Skeletal muscle satellite cell (primary cell): ENCODE measurements at regions not wholly inside any gene's neighbourhood (a gene's known extent, or its start where the extent isn't known, plus 50 kb on each side); places are given as distances from the start of the nearest gene placed in this dataset.

Experiments
- H3K27me3 ChIP-seq: 2 replicates; pipeline ENCODE4 v1.7.0; 2013; ENCODE audit warnings: low read length; ENCODE audit not compliant: control insufficient read depth, insufficient read depth
- H3K36me3 ChIP-seq: 2 replicates; pipeline ENCODE4 v1.7.0; 2013; ENCODE audit warnings: mild to moderate bottlenecking, control low read depth, low read length; ENCODE audit not compliant: insufficient read depth
- H3K4me1 ChIP-seq: 2 replicates; pipeline ENCODE4 v1.7.0; 2013; ENCODE audit warnings: low read length; ENCODE audit not compliant: control insufficient read depth, insufficient read depth
- H3K4me2 ChIP-seq: 2 replicates; pipeline ENCODE4 v1.7.0; 2013; ENCODE audit warnings: mild to moderate bottlenecking, low read length
- H3K4me3 ChIP-seq: 2 replicates; pipeline ENCODE4 v1.7.0; 2013; ENCODE audit warnings: low read length
- H3K9ac ChIP-seq: 2 replicates; pipeline ENCODE4 v1.7.0; 2013; ENCODE audit warnings: mild to moderate bottlenecking, low read depth, low read length, moderate library complexity
- H3K9me3 ChIP-seq: replicated peaks from 2 replicates; pipeline ENCODE4 v1.7.0; 2013; ENCODE audit warnings: mild to moderate bottlenecking, control low read depth, low read length

DNA sequence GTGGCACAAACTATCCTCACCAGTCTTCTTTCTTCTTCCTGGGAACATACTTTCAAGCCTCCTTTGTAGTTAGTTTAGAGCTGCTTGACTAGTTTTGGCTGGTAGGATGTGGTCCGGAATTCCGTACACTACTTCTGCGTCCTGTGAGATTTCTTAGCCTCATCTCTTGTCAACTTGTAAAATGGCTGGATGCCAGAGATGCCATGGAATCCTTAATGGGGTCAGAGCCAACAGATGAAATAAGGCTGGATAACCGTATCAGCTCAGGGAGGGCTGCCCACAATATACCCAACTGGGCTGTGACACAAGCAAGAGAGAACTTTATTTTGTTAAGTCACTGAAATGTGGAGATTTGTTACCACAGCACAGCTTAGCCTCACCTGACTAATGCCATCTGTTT is 466.9 kb upstream of the MDFIC2 start:
- Histone ChIP-seq H3K9me3 (no peaks in the 10 kb centered on the region), H3K4me3 (no peak overlapping the region), H3K9ac (no peak overlapping the region), H3K36me3 (no peaks in the 10 kb centered on the region), H3K4me2 (no peak overlapping the region), H3K4me1 (no peaks in the 10 kb centered on the region), H3K27me3 (no peaks in the 10 kb centered on the region)

DNA sequence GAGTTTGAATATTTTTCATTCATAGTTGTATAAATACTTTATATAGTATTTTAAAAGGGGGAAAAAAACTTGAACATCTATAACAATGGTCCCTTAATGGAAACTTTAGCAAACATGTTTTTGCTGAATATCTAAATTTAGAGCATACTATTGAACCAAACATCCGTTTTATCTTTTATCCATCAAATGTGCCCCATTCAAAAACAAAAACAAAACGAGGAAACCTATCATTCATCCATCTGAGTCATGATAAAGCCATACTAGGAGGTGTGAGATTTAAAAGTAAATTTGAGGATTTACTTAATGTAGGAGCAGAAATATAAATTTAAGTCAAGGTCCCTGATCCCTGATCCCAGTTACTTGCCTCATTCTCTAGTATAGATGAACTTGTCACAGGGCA is 463.6 kb upstream of the MDFIC2 start:
- no peak overlapping the region for H3K4me2 ChIP-seq
- H3K9me3 ChIP-seq: no peaks in the 10 kb centered on the region
- peaks cover 6% of the 10 kb centered on the region for H3K4me1 ChIP-seq
- no peaks in the 10 kb centered on the region for H3K27me3 ChIP-seq
- H3K9ac ChIP-seq: no peak overlapping the region
- no peaks in the 10 kb centered on the region for H3K36me3 ChIP-seq
- H3K4me3 ChIP-seq: no peak overlapping the region

DNA sequence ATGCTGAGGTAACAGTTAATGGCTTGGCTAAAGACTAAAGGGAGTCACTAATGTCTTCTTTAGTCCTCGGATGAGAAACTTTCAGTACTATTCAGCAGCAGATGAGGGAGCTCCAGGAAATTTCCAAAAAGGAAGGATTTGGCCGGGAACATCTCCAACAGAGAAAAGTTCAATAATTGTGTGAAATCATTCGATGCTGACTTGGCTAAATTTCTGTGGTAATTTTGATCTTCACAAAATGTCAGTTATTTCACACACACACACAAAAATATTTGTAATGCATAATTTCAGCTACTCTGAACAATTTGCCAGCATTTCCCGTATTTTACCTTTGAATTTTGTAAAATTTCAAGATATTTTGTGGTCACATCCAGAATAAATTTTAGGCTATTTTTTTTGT is 462.8 kb upstream of the MDFIC2 start:
- Histone ChIP-seq H3K4me1 (peaks cover 11% of the 10 kb centered on the region), H3K9me3 (no peaks in the 10 kb centered on the region), H3K4me2 (no peak overlapping the region), H3K36me3 (no peaks in the 10 kb centered on the region), H3K9ac (no peak overlapping the region), H3K4me3 (no peak overlapping the region), H3K27me3 (no peaks in the 10 kb centered on the region)

DNA sequence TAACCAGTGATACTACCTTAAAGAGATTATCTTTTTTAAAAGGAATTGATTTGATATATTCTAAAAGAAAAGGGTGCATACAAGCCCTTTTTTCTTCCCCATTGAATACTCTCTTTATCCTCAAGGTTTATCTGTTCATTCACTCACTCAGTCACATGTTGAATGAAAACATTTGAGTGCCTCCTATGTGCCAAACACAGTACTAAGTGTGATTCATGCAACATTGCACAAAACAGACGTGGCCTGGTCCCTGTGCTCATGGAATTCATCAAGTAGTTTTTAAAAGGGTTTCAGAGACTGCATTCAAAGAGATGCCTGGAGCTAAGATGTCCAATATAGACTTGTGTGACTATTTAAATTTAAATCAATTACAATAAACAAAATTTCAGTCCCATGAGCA is 462.2 kb upstream of the MDFIC2 start:
- Histone ChIP-seq H3K4me1 (peaks cover 11% of the 10 kb centered on the region), H3K36me3 (no peaks in the 10 kb centered on the region), H3K9me3 (no peaks in the 10 kb centered on the region), H3K9ac (no peak overlapping the region), H3K27me3 (no peaks in the 10 kb centered on the region), H3K4me3 (no peak overlapping the region), H3K4me2 (no peak overlapping the region)

DNA sequence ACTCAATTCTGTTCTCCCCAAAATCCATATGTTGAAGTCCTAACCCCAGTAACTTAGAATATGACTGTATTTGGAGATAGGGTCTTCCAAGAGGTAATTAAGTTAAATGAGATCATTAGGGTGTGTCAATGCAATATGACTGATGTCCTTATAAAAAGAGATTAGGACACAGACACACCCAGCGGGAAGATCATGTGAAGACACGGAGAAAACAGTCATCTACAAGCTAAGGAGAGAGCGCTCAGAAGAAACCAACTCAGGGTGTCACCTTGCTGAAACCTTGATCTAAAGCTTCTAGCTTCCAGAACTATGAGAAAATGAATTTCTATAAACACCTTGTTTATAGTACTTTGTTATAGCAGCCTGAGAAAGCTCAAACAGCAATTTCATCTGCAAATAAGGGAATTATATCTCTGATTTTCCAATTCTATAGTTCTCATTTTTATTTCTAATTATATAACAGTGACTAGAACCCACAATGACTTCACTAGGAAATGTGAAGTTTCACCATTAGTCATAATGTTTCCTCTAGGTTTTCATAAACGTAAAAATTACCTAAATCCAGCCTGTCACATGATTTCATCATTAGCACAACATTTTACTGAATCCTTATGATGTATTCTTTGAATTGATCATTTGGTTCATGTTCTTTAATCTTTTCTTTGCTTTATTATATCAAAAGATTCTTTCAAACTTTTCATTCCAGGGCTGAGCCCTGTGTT is 459.1 kb upstream of the MDFIC2 start:
- no peaks in the 10 kb centered on the region for H3K27me3 ChIP-seq
- H3K9ac ChIP-seq: no peak overlapping the region
- no peak overlapping the region for H3K4me3 ChIP-seq
- no peaks in the 10 kb centered on the region for H3K36me3 ChIP-seq
- H3K4me2 ChIP-seq: peak overlapping the region; percentile 16
- no peaks in the 10 kb centered on the region for H3K9me3 ChIP-seq
- H3K4me1 ChIP-seq: peaks cover 11% of the 10 kb centered on the region

DNA sequence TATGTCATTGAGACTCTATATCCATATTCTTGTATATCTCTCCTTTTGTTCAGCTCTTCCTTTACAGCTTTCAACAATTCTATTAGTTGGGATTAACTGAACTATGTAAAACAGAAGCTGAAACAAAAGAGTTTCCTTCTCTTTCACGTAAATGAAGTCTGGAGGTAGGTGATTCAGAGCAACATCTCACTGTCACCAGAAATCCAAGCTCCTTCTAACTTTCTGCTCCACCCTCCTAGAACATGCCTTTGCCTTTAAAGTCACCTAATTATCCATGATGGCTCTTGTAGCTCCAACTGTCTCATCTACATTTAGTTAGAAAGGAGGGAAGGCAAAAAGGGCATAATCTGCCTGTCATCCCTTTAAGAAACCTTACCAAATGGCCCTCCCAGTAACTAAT is 458.2 kb upstream of the MDFIC2 start:
- Histone ChIP-seq H3K9ac (no peak overlapping the region), H3K4me1 (peaks cover 11% of the 10 kb centered on the region), H3K4me3 (no peak overlapping the region), H3K9me3 (no peaks in the 10 kb centered on the region), H3K36me3 (no peaks in the 10 kb centered on the region), H3K4me2 (no peak overlapping the region), H3K27me3 (no peaks in the 10 kb centered on the region)

DNA sequence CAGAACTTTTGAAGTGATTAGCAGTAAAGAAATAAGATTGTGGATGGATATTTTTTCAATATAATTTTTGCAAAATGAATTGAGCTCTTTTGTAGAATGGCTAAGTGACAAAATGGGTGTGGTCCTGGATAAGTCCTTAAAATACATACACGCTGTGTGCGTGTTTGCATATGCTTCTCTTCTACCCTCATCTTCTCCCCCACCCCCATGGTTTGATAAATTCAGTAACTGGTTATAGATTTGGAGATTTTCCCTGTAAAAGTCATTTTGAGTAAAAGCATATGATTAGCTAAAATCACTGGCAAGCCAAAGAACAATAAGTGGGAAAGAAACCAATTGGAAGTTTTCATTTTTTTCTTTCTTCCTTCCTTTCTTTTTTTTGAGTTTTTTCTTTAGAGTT is 453.9 kb upstream of the MDFIC2 start:
- no peaks in the 10 kb centered on the region for H3K27me3 ChIP-seq
- no peaks in the 10 kb centered on the region for H3K36me3 ChIP-seq
- H3K4me3 ChIP-seq: no peak overlapping the region
- no peaks in the 10 kb centered on the region for H3K9me3 ChIP-seq
- no peak overlapping the region for H3K9ac ChIP-seq
- H3K4me1 ChIP-seq: peaks cover 7% of the 10 kb centered on the region
- no peak overlapping the region for H3K4me2 ChIP-seq

DNA sequence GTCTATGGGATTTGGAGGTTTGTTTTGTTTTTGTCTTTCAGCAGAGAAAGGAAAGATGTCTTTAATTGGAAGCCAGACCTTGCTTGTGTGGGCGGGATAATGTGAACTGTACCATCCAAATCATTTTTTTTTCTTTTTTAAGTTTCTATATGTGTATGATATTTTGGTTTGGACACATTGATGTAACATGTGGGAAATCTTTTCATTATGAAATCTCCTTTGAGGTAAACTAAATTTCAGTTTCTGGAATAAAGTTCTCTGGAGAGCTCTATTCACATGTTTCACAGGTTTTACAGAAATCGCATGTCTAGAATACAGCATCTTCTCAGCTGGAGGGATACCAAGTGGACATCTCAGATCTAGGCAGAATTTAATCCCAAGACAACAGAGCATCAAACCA is 451.5 kb upstream of the MDFIC2 start:
- Histone ChIP-seq H3K36me3 (no peaks in the 10 kb centered on the region), H3K4me3 (no peak overlapping the region), H3K4me1 (no peaks in the 10 kb centered on the region), H3K9me3 (no peaks in the 10 kb centered on the region), H3K27me3 (no peaks in the 10 kb centered on the region), H3K4me2 (no peak overlapping the region), H3K9ac (no peak overlapping the region)

DNA sequence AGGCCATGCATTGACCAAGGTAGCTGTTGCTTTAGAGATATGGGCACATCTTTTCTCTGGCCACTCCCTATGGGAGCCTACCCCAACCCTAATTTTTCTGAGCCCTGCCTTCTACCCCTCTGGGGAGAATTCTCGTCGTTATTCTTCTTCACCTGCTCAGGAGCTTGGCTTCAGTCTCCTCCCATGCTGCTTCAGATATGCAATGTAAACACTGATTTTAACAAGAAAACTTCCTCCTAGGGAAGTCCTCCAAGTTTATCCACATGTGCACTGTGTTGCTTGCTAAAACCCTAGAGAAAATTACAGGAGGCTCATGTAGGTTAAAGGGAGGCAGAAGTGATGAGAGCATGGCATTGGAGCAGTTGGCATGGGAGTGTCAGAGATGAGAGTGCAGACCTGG is 445.2 kb upstream of the MDFIC2 start:
- H3K9me3 ChIP-seq: no peaks in the 10 kb centered on the region
- H3K4me1 ChIP-seq: no peaks in the 10 kb centered on the region
- no peaks in the 10 kb centered on the region for H3K27me3 ChIP-seq
- H3K4me2 ChIP-seq: no peak overlapping the region
- no peak overlapping the region for H3K4me3 ChIP-seq
- no peaks in the 10 kb centered on the region for H3K36me3 ChIP-seq
- no peak overlapping the region for H3K9ac ChIP-seq

DNA sequence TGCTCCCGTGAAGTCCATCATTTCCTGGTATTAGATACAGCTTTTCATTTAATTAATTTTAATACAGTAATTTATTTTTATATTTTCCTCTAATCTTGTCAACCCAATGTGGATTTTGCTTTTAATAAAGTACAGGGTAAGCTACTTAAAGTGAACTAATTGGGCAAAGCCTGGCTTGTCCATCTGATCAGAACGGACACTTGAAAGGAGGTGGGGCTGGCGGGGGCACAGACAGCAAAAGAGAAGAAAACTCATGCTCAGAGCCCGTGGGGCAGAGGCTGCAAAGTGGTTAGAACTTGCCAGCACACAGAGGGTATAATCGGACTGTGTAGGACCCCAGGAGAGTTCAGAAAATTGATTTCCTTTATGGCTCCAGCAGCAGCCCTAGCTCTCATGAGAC is 443.1 kb upstream of the MDFIC2 start:
- H3K9ac ChIP-seq: no peak overlapping the region
- H3K4me1 ChIP-seq: no peaks in the 10 kb centered on the region
- no peak overlapping the region for H3K4me3 ChIP-seq
- H3K27me3 ChIP-seq: no peaks in the 10 kb centered on the region
- no peaks in the 10 kb centered on the region for H3K9me3 ChIP-seq
- no peak overlapping the region for H3K4me2 ChIP-seq
- H3K36me3 ChIP-seq: no peaks in the 10 kb centered on the region

DNA sequence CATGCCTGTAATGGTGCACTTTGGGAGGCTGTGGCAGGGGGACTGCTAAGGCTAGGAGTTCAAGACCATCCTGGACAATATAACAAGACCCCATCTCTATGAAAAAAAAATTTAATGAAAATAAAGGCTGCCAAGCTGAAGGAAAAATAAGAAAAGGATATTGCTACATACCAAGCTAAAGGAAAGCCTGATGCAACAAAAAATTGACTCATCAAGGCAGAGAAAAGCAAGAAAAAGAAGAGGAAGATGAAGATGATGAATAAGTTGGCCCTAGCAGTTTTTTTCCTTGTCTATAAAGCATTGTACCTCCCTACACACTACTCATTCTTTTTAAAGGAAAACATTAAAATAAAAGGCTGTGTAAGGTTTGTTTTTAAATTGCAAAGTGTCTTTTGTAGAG is 441.9 kb upstream of the MDFIC2 start:
- Histone ChIP-seq H3K9me3 (no peaks in the 10 kb centered on the region), H3K27me3 (no peaks in the 10 kb centered on the region), H3K4me3 (no peak overlapping the region), H3K4me1 (no peaks in the 10 kb centered on the region), H3K4me2 (no peak overlapping the region), H3K36me3 (no peaks in the 10 kb centered on the region), H3K9ac (no peak overlapping the region)

DNA sequence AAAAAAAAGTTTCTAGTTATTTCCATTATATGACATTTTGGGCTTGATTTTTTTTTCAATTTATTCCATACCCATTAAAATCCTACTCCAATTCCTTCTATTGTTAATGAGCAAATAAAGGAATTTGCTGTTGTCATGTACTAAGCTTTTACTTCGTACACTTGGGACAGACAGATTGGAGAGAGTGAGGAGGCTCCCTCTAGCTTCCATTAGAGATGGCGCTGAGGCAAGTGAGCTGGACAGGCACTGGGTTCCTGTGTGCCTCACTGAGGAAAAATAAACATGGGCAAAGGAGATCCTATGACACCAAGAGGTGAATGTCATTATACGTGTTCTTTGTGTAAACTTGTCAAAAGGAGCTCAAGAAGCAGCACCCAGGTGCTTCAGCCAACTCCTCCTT is 441.1 kb upstream of the MDFIC2 start:
- Histone ChIP-seq H3K9me3 (no peaks in the 10 kb centered on the region), H3K4me3 (no peak overlapping the region), H3K9ac (no peak overlapping the region), H3K4me2 (no peak overlapping the region), H3K27me3 (no peaks in the 10 kb centered on the region), H3K4me1 (no peaks in the 10 kb centered on the region), H3K36me3 (no peaks in the 10 kb centered on the region)
